Inflammatory macrophage (primary cell): ENCODE measurements at regions not wholly inside any gene's neighbourhood (a gene's known extent, or its start where the extent isn't known, plus 50 kb on each side); places are given as distances from the start of the nearest gene placed in this dataset.

Experiments used
- DNase-seq, 2 donors: peaks; one replicate each; pipeline ENCODE4 v3.0.0-alpha.2; 2020 to 2022

DNA sequence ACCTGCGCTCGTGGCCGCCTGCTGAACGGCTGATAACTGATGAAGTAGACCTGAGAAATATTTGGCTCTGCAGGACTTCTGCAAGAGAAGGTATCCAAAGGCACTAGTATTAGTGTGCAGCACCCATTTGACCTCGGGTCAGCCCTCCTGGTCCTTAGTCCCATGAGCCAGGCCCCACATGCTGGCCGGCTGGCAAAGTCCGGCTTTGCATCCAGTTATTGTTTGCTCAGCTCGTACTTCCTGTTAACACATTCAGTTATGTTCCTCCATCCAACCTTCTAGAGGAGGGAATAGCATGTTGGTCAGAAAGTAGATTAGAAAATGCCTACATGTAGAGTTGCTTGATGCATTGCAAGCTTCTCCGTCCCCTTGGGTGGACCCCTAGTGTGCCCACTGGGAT, 385.7 kb upstream of the RGMA start:
- DNase-seq: no peak

- no peak for DNase-seq
Measured at GRCh38 chr15:93469994-93470393, 381.0 kb upstream of the RGMA start.

DNA sequence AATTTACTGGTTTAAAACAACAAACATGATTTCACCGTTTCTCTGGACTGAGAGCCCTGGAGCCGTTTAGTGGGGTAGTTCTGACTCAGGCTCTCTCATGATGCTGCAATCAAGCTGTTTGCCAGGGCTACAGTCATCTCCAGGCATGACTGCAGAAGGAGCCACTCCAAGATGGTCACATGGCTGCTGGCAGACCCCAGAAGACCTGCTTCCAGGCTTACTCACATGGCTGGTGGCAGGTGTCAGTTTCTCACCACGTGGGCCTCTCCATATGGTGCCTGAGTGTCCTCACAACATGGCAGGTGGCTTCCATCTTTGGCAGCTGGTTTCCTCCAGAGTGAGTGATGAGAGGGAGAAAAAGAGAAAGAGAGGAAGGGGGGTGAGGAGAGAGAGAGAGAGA, 378.3 kb upstream of the RGMA start:
- DNase-seq: no peak

- DNase-seq: no peak
Measured at GRCh38 chr15:93466380-93466779, 377.4 kb upstream of the RGMA start.

- DNase-seq: no peak
Measured at GRCh38 chr15:93462690-93463089, 373.7 kb upstream of the RGMA start.

- DNase-seq: no peak
Measured at GRCh38 chr15:93460717-93461116, 371.7 kb upstream of the RGMA start.

DNA sequence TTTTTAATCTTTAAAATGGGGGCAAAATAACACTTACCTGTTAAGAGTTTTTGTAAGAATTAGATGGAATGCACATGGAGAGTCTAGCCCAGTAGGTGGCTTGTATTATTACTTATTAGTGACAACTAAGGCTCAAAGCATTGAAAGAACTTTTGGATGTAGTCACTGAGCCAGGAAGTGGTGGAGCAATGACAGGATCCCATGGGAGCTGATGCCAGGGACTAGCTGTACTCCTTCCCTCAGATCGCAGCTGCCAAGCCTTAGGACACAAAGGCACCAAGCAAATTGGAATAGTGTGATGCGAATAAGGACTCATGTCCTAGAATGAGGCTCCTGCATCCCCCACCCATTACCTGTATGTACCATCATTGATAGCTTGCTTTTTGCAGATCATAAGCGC, 370.4 kb upstream of the RGMA start:
- DNase-seq: no peak

DNA sequence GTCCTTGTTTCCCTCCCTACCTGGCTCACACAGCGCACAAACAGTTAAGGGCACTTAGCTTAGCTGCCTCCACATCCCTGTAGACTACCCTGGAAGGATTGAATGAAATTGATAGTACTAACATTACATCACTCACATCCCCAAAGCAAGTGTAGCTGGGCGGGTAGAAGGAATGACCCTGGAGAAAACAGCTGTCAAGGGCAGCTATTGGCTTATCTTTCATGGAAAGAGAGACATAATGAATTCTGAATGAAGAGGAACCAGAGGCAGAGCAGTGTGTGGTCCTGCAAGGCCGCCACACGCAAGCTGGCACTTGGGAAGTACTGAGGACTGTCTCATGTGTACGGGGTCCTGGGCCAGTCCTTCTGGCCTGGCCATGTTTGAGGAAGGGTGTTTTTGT, 369.6 kb upstream of the RGMA start:
- no peak for DNase-seq

DNA sequence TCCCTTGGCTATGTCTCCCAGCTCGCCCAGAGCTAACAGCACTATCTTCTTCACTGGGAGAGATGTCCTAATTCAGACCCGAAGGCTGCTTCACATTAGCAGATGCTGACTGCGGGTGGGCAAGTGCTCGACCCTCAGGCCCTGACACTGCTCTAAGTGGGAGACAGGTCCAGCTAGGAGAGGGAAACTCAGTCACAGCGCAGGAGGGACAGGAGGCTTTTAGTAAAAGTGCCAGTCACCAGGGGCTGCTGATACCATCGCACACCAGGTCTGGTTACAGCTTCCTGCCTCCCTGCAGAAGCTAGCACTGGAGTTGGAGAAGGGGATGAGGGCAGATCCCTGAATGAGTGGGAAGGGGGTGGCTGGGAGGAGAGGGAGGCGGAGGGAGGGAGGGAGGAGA, 365.8 kb upstream of the RGMA start:
- DNase-seq: no peak

DNA sequence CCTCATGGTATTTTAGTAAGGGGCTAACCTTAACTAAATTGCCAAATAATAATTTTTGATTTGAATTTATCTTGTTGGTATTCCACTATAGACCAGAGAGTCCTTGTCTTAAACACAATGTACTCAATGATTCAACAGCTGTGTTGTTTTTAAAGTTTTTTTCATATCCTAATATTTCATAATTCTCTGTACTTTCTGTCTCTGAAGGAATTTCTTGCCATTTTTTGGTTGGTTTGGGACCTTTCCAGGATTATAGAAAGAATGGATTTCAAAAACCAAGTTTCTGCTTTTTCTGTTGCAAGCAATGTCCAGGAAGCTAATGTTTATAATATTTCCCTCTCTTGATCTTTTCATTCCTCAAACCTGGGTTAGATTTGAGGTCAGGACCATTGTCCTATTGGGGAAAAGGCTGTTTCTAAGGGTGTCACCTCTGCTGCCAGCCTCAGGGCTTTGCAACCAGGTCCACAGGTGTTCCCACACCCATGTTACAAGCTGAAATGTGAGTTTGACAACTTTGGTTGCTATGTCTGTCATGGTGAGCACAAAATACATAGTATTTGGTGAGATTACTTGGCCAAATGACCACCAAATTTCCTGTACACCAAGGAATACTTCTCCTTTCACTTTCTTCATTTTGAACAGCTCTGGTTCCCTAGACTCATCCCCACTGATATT, 363.7 kb upstream of the RGMA start:
- DNase-seq: no peak

DNA sequence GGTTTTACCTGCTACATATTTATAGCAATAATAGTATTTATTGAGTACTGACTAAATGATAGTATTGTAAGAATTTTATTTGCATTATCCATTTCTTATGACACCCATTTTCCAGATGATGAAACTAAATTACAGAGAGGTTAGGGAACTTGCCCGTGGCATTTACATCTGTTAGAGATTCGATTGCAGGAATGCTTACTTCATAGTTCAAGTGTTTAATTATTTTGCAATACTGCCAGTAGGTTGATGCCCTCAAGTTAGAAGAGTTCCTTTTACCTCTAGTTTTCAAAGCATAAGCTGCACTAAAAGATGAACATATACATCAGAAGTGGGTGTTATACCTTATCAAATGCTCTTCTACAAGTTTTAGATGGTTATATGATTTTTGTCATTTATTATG, 362.8 kb upstream of the RGMA start:
- peak in 1 of 2 donors; percentile 5 for DNase-seq

- DNase-seq: no peak
Measured at GRCh38 chr15:93451265-93451664, 362.3 kb upstream of the RGMA start.

- DNase-seq: no peak
Measured at GRCh38 chr15:93449798-93450197, 360.8 kb upstream of the RGMA start.

DNA sequence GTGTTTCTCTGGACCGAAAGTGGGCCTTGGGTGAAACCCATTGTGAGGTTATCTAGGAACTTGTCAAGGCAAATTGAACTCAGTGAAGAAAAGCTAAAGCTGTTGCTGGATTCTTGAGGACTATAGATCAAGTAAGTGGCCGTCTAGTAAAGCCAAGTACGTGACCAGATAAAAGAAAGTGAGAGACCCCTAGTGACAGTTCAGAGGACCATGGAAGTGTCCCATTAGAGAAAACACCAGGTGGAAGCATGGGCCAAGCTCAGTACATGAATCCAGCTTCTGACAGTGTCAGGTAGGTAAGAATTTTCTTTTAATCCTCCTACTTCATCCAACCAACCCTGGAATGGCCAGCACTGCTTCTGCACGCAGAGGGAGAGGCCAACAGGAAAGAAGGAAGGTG, 349.3 kb upstream of the RGMA start:
- DNase-seq: no peak

- DNase-seq: no peak
Measured at GRCh38 chr15:93432474-93432873, 343.5 kb upstream of the RGMA start.

DNA sequence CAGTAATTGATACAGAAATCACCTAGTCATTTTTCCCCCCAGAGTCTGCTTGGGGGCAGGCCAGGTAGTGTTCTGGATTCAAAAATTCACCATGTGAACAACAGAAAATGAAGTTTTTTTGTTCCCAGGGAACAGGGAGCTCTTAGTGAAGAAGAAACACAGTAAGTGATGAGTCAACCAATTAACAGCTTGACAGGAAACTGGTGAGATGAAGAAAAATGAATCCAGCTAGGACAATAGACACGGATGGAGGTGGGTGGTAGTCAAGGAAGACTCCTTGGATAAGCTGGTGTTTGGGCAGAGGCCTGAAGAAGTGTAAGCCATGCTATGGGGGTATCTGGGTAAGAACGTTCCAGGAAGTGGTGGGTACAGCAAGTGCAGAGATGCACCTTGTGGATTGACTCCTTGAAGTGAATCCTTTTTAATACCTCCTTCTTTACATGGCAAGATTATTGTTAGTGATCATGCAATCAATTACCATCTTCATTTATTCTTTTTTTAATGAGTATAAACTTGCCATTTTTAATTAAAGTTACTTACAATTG, 339.9 kb upstream of the RGMA start:
- DNase-seq: no peak

GRCh38 chr15:93428150-93428549, 339.1 kb upstream of the RGMA start:
- peak in 1 of 2 donors; percentile 11 for DNase-seq

DNA sequence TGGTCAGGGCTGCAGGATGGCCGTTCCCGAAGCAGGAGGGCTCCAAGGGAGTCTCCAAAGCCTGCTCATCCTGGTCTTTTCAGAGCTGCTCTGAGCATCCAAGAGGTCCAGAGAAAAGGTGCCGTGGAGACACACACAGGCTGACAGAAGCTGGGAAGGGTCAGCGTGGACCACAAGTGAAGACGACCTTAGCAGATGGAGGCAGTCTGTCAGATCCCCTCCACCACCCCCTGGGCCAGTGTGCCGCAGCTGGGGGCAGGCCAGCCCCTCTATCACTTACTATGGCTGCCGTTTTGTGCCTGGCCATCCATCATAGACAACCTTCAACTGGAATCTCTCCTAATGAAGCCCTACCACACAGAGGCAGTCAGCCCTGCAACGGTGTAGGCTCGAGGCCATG, 335.1 kb upstream of the RGMA start:
- no peak for DNase-seq

DNA sequence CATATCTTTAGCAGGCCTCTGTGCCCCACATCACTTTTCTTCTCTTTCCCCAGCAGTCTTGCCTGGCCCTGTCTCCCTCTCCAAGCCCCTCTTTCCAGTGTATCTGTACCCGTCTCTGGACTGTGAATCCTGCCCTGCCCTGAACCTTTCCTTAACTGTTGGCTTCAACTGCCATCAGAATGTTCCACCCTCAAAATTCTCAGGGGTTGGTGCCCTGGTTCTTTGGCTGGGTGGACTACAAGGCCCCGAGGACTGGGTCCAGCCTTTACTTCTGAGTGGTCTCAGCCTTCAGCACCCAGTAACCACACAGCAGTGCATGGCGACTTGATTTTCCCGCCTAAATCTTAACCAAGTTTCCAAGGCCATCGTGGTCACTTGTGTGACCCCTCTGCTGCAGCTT, 333.5 kb upstream of the RGMA start:
- no peak for DNase-seq

DNA sequence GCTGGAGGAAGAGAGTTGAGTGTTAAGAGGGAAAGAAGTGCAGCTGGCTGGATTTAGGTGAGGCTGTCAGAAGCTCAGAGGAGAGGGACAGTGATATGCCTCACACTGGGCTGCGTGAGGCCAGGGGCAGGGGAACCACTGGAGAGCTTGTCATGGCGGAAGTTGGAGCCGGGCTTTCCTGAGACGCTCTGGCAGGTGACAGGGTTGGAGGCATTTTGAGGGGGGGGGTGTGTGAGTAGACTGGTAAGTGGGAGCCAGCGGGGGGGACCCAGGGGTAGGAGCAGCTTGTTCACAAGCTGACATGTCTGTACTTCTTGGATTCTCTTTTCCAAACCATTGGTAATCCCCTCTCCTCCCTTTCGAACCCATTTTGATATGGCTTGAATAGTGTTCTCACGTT, 331.5 kb upstream of the RGMA start:
- DNase-seq: no peak

DNA sequence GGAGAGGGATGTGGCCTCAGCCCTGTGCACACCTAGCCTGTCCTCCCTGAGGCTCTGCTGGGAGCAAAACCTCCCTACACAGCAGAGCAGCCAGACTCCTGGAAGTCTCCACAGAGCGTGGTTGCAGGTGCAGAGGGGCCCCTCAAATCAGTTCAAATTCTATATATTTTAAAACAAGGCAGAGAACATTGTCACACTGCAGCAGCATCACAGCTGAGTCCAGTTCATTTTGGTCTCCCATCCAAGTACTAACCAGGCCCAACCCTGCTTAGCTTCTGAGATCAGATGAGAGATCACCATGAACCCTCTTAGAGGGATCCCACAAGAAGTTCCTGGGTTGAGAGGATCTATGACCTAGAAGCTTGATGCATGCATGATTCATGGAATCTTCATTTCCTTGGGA, 331.0 kb upstream of the RGMA start:
- no peak for DNase-seq

- DNase-seq: no peak
Measured at GRCh38 chr15:93418566-93418965, 329.6 kb upstream of the RGMA start.

DNA sequence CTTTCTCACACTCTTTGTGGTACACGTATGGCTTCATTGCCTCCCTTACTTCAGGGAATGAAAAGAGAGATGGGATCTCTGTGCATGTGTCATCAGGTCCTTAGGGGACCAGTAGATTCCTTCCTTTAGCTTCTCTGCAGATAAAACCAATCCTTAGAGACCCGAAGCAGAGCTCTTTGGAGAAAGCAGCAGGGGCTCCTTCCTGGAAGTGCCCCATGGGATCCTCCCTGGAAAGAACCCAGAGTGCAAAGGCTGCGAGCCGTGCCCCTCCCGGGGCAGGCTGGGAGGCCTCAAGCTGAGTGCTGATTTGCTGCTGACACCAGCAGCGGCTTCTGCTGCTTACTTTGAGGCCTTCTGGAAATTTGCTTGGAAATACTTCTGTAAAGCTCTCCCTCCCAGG, 328.6 kb upstream of the RGMA start:
- DNase-seq: no peak

DNA sequence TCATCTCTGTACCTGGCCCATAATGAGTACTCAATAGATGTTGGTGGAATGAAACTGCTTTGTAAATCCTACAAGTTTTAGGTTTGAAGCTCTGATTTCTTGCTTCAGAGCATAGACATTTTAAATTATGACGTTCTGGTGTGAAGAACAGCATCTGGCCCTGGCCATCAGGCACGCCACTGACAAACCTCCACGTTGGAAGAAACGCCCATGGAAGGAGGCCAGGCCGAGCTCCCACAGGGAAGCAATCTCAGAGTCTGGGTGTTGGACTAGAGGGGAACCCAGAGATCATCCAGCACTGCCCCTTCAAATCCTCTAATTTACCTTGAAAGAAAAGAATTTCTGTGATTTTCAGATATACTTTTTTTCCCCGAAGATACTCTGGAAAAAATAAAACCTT, 328.1 kb upstream of the RGMA start:
- no peak for DNase-seq

DNA sequence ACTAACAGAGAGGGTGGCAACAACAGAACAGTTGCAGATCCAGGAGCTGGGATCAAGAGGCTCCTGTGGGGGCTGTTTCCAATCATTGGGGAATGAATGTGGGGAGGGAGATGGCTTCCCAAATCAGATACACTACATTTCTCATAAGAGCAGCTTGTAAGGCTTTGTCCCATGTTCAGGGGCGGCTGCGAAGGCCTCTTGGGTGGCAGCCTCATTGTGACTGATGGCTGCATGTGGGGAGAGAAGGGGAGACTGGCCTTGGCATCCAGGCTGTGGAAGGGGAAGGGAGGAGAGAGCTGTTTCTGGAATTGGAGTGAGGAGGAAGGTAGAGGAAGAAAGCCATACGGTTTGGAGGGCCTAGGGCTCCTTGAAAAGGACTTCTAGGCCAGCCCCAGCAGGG, 326.6 kb upstream of the RGMA start:
- no peak for DNase-seq
